Gastrocnemius medialis (tissue), 4 donors: ENCODE measurements at regions not wholly inside any gene's neighbourhood (a gene's known extent, or its start where the extent isn't known, plus 50 kb on each side); places are given as distances from the start of the nearest gene placed in this dataset.

ENCODE experiments used
- ATAC-seq, 2 donors: fragments of 150-250 bp; one replicate each; pipeline ENCODE4 v1.9.1; 2016
- DNase-seq, 2 donors: peaks; one replicate each; pipeline ENCODE4 v3.0.0-alpha.2; 2019
- H3K27ac ChIP-seq, 4 donors: fragments of 200-600 bp; sonication (generic); 1 replicate in 1 of 4; 2 replicates in 3 of 4; pipeline ENCODE4 v1.5.1; 2016 to 2018; ENCODE audit warnings: mild to moderate bottlenecking in 2 of 4, moderate library complexity in 1 of 4
- H3K27me3 ChIP-seq, 3 donors: fragments of 200-600 bp; sonication (generic) in 2 of 3; 1 replicate in 1 of 3; 2 replicates in 2 of 3; pipeline versions ENCODE4 v1.5.1 to v1.6.0; 2016 to 2019; ENCODE audit warnings: mild to moderate bottlenecking in 1 of 3, moderate library complexity in 1 of 3
- H3K36me3 ChIP-seq, 2 donors: fragments of 200-600 bp; sonication (generic) in 1 of 2; one replicate each; pipeline ENCODE4 v1.5.1; 2017 to 2018
- H3K4me1 ChIP-seq, 2 donors: fragments of 200-600 bp; sonication (generic) in 1 of 2; one replicate each; pipeline ENCODE4 v1.5.1; 2016 to 2017; ENCODE audit warnings: mild to moderate bottlenecking in 2 of 2
- H3K4me3 ChIP-seq, 4 donors: fragments of 200-600 bp; sonication (generic) in 3 of 4; 1 replicate in 1 of 4; 2 replicates in 3 of 4; pipeline ENCODE4 v1.5.1; 2016 to 2019; ENCODE audit warnings: mild to moderate bottlenecking in 2 of 4
- H3K9me3 ChIP-seq, 3 donors: fragments of 200-600 bp; sonication (generic) in 2 of 3; 1 replicate in 1 of 3; 2 replicates in 2 of 3; pipeline ENCODE4 v1.5.1; 2016 to 2019
- POLR2A ChIP-seq, 2 donors: fragments of 450-650 bp; IDR thresholded peaks; one replicate each; pipeline ENCODE4 v1.6.1; 2017; ENCODE audit warnings: antibody characterized with exemption in 2 of 2, mild to moderate bottlenecking in 2 of 2, moderate library complexity in 2 of 2
- in situ Hi-C, 4 donors: fragments of 200-750 bp; cut with MboI; loops; one replicate each; pipeline versions ENCODE4 v1.15.0 to v1.8.0; 2017; ENCODE audit warnings: low sequenced_read_pairs in 4 of 4
- intact Hi-C: fragments of 100-400 bp; cut with DNase I; formaldehyde crosslinking; loops from one replicate; pipeline ENCODE4 v1.15.1; 2023; ENCODE audit warnings: low total_unique reads
- TF ChIP-seq, protein P1 (sequence below), 5 experiments: fragments of 450-650 bp in 3 of 5; fragments of 200-600 bp in 2 of 5; sonication (generic) in 2 of 5; IDR thresholded peaks in 4 of 5; conservative IDR thresholded peaks in 1 of 5; 1 replicate in 4 of 5; 2 replicates in 1 of 5; pipeline ENCODE4 v1.5.1; 2016 to 2019; ENCODE audit warnings: antibody characterized with exemption in 5 of 5, mild to moderate bottlenecking in 3 of 5, moderate library complexity in 3 of 5

DNA sequence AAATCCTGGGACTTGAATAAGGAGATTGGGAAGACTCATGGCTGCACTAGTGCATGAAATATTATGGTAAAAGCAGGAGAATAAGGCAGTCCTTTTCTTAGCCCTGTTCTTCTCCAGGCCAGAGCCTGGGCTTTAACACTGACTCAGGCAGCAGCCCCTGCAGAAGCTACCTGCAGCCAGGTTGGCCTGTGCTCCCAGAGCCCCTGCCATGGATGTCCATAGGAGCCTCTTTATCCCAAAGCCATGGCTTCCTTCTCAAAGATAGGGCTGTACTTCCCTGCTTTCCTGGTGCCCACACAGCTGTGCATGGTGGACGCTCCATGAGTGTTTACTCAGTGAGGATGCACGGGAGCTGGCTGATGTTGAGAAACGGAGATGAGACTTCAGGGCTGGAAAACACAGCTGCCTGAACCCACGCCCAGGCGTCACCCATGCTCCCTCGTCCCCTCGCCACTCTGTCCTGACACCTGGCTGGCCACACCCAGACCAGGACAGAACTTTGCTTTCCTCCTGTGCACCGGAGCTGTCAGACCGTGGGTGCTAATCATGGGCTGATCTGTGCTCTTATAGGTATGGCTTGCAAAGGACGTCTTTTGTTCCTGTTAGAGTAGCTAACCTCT, 135.5 kb downstream of the GLI2 start:
- TF ChIP-seq, protein P1, sequence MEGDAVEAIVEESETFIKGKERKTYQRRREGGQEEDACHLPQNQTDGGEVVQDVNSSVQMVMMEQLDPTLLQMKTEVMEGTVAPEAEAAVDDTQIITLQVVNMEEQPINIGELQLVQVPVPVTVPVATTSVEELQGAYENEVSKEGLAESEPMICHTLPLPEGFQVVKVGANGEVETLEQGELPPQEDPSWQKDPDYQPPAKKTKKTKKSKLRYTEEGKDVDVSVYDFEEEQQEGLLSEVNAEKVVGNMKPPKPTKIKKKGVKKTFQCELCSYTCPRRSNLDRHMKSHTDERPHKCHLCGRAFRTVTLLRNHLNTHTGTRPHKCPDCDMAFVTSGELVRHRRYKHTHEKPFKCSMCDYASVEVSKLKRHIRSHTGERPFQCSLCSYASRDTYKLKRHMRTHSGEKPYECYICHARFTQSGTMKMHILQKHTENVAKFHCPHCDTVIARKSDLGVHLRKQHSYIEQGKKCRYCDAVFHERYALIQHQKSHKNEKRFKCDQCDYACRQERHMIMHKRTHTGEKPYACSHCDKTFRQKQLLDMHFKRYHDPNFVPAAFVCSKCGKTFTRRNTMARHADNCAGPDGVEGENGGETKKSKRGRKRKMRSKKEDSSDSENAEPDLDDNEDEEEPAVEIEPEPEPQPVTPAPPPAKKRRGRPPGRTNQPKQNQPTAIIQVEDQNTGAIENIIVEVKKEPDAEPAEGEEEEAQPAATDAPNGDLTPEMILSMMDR (IDR thresholded peaks at IDR 0.05 in 4 of 5, conservative IDR thresholded peaks at IDR 0.05 in 1 of 5), result no peak
- peaks cover 12 to 16% of the 10 kb centered on the region in 2 donors for H3K4me1 ChIP-seq
- intact Hi-C loops (no loop called here), in situ Hi-C loops (no loop called here)
- ATAC-seq, result no peak
- no peak overlapping the region for H3K4me3 ChIP-seq
- no peaks in the 10 kb centered on the region for H3K36me3 ChIP-seq
- H3K27ac ChIP-seq, result no peak overlapping the region
- no peaks in the 10 kb centered on the region for H3K27me3 ChIP-seq
- DNase-seq, result no peak
- no peaks in the 10 kb centered on the region for H3K9me3 ChIP-seq

DNA sequence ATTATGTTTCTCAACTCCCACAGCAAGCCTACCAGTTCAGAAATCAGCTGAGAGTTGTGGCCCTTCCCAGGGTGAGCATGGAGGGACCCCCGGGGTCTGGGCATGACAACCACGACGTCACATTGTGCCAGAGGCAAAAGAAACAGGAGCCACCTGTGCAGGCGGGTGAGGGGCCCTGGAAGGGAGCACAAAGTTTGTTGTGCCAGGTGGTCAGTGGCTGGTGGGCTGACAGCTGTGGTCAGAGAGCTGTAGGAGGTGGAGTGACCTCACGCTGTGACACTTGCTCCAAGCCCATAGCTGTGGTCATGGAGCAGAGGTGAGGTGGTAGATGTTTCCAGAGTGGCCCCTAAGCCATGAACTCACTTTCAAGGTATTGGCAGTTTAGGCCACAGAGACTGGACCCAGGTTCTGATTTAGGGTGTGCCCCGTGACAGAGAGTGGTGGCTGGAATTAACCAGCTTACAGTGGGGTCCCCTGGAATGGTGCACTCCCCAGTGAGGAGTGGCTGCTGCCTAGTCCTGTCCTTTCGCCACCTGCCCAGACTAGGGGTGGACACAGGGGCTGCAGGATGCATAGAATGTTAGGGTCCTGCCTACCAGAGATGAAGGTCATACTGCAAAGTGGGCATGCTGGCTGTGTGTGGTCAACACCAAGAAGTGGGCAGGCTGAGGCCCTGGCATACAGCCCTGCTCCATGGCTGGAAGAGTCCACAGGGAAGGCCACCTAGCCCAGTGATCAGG, 136.4 kb downstream of the GLI2 start:
- in situ Hi-C loops (no loop called here), intact Hi-C loops (no loop called here)
- H3K27me3 ChIP-seq, result no peaks in the 10 kb centered on the region
- H3K4me1 ChIP-seq, result peaks cover 8 to 12% of the 10 kb centered on the region in 2 donors
- DNase-seq (no peak), ATAC-seq (no peak)
- no peaks in the 10 kb centered on the region for H3K9me3 ChIP-seq
- no peak overlapping the region for H3K27ac ChIP-seq
- TF ChIP-seq, protein P1 (IDR thresholded peaks at IDR 0.05 in 4 of 5, conservative IDR thresholded peaks at IDR 0.05 in 1 of 5), result no peak
- no peak for TF ChIP-seq POLR2A (IDR thresholded peaks at IDR 0.05)
- H3K36me3 ChIP-seq, result no peaks in the 10 kb centered on the region
- no peak overlapping the region for H3K4me3 ChIP-seq

DNA sequence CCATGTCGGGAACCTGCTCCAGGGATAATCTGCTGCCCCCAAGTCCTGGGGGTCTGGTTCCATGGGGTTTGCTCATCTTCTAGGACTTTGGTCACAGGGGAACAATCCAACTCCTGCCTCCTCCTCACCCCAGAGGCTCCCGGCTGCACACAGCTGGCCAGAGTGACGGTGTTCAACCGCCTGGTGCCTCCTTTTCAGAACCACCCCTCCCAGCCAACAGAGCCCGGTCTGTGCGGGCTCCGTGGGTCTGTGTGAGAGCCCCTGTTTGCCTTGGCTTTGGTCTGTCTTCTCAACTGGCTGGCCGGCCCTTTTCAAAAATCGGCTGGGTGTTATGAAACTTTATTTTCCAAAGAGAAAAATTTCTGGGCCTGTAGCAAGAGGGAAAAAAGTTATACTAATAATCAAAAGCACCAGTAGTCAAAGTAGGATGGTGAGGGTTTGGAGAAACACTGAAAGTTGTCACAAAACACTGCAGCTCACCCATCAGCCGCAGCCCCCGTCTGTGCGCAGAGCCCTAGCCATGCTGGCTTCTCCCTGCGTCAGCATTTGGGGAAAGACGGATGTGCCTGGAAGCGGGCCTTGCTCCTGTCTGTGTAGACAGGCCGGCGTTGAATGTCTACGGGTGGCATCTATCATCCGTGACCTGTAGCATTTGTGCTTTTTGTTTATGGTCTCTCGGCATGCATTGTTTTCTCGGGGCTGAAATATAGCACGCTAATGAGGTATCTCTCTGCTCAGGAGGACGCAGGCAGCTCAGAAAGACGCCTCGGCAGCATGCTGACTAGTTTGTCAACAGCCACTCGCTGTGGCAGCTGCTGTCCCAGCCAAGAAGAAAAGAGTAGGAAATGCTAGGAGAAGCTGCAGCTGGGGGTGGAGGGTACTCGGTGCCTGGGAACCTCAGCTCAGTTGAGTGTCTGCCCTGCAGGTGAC, 138.6 kb downstream of the GLI2 start:
- no peaks in the 10 kb centered on the region for H3K27me3 ChIP-seq
- intact Hi-C loops, result no loop called here
- ATAC-seq, result no peak
- peaks cover 4 to 8% of the 10 kb centered on the region in 2 donors for H3K4me1 ChIP-seq
- H3K27ac ChIP-seq, result peak overlapping the region in 1 of 4 donors; percentile 3
- DNase-seq, result no peak
- no peaks in the 10 kb centered on the region for H3K36me3 ChIP-seq
- H3K4me3 ChIP-seq, result no peak overlapping the region
- TF ChIP-seq, protein P1 (IDR thresholded peaks at IDR 0.05 in 4 of 5, conservative IDR thresholded peaks at IDR 0.05 in 1 of 5), result no peak
- TF ChIP-seq POLR2A (IDR thresholded peaks at IDR 0.05), result no peak
- no peaks in the 10 kb centered on the region for H3K9me3 ChIP-seq
- in situ Hi-C loops, result no loop called here

DNA sequence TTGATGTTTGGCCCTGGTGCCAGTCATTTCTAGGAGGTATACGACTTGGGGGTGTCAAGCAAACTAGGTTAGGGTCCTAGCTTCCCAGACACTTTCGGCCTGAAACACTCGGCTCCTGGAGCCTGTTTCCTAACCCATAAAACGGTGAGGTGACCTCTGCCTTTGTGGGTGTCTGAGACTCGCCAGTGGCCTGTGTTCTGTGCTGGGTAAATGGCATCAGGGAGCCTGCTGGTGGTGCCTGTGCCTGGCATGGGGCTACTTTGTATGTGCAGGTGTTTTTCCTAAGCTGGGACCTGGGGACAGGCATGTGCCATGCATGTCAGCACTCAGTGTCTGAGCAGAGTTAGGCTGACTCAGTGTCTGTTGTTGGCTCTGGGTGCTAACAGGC, 139.2 kb downstream of the GLI2 start:
- H3K27ac ChIP-seq, result no peak overlapping the region
- ATAC-seq (no peak), DNase-seq (no peak)
- H3K27me3 ChIP-seq, result no peaks in the 10 kb centered on the region
- intact Hi-C loops (no loop called here), in situ Hi-C loops (no loop called here)
- no peak overlapping the region for H3K4me3 ChIP-seq
- peaks cover 11 to 14% of the 10 kb centered on the region in 2 donors for H3K4me1 ChIP-seq
- no peaks in the 10 kb centered on the region for H3K9me3 ChIP-seq
- no peaks in the 10 kb centered on the region for H3K36me3 ChIP-seq
- TF ChIP-seq, protein P1 (IDR thresholded peaks at IDR 0.05 in 4 of 5, conservative IDR thresholded peaks at IDR 0.05 in 1 of 5), result no peak
- no peak for TF ChIP-seq POLR2A (IDR thresholded peaks at IDR 0.05)
